PC-9 (cell line): ENCODE measurements at regions not wholly inside any gene's neighbourhood (a gene's known extent, or its start where the extent isn't known, plus 50 kb on each side); places are given as distances from the start of the nearest gene placed in this dataset.

ENCODE experiments used
- BruUV-seq: library from RNA; stranded (reverse); fragments of 400-500 nt; replicated peaks from 2 replicates; lab custom pipeline; 2021; lab: Mats Ljungman, UMichigan
- CTCF ChIA-PET: fragments of 300-600 bp; sonication (Branson Sonifier 250); formaldehyde crosslinking; loops from one replicate; lab custom pipeline; 2022; ENCODE audit warnings: antibody characterized with exemption; lab: Charles Lee
- POLR2A ChIA-PET: fragments of 300-600 bp; sonication (Branson Sonifier 250); formaldehyde crosslinking; loops from one replicate; lab custom pipeline; 2022; ENCODE audit warnings: antibody characterized with exemption; ENCODE audit not compliant: unreplicated experiment; lab: Charles Lee
- DNase-seq, 2 experiments: peaks; one replicate each; pipeline versions ENCODE4 v3.0.0 to v3.0.0-alpha.2; 2015 to 2022; ENCODE audit warnings: mixed read lengths in 1 of 2
- H2AFZ ChIP-seq: fragments of 200-600 bp; sonication (generic); 2 replicates; pipeline ENCODE4 v1.8.1; 2017; ENCODE audit warnings: antibody characterized with exemption
- H3F3A ChIP-seq: fragments of 200-600 bp; sonication (generic); 2 replicates; pipeline ENCODE4 v1.8.1; 2017; ENCODE audit warnings: antibody characterized with exemption, mild to moderate bottlenecking, low read depth; ENCODE audit not compliant: insufficient read depth
- H3K27ac ChIP-seq: fragments of 200-600 bp; sonication (generic); 2 replicates; pipeline ENCODE4 v1.6.1; 2016; ENCODE audit warnings: mixed run types
- H3K27me3 ChIP-seq: fragments of 200-600 bp; sonication (generic); 2 replicates; pipeline ENCODE4 v1.6.1; 2016; ENCODE audit warnings: low read depth, mixed run types; ENCODE audit not compliant: insufficient read depth
- H3K36me3 ChIP-seq: fragments of 200-600 bp; sonication (generic); 2 replicates; pipeline ENCODE4 v1.6.1; 2016; ENCODE audit warnings: low read depth, mixed run types
- H3K4me1 ChIP-seq: fragments of 200-600 bp; sonication (generic); replicated peaks from 2 replicates; pipeline ENCODE4 v1.6.1; 2016; ENCODE audit warnings: mixed run types; ENCODE audit not compliant: insufficient read depth
- H3K4me2 ChIP-seq: fragments of 200-600 bp; sonication (generic); 2 replicates; pipeline ENCODE4 v1.6.1; 2017; ENCODE audit warnings: mixed run types
- H3K4me3 ChIP-seq: fragments of 200-600 bp; sonication (generic); 2 replicates; pipeline ENCODE4 v1.6.1; 2016; ENCODE audit warnings: mixed run types
- H3K79me2 ChIP-seq: fragments of 200-600 bp; sonication (generic); 2 replicates; pipeline ENCODE4 v1.6.1; 2017; ENCODE audit warnings: low read depth, mixed run types
- H3K9me2 ChIP-seq: fragments of 200-600 bp; sonication (generic); 2 replicates; pipeline ENCODE4 v1.8.1; 2017; ENCODE audit warnings: mild to moderate bottlenecking; ENCODE audit not compliant: insufficient read depth
- H3K9me3 ChIP-seq: fragments of 200-600 bp; sonication (generic); 2 replicates; pipeline ENCODE4 v1.8.1; 2016; ENCODE audit warnings: low read depth; ENCODE audit not compliant: insufficient read depth
- H4K20me1 ChIP-seq: fragments of 200-600 bp; sonication (generic); 2 replicates; pipeline ENCODE4 v1.8.1; 2017; ENCODE audit not compliant: insufficient read depth
- EZH2 ChIP-seq: fragments of 200-600 bp; sonication (generic); IDR thresholded peaks from 2 replicates; pipeline ENCODE4 v1.8.0; 2017; ENCODE audit warnings: antibody characterized with exemption, low read depth
- intact Hi-C: fragments of 100-400 bp; cut with micrococcal nuclease; formaldehyde crosslinking; loops from one replicate; pipeline ENCODE4 v1.10.0; 2022; ENCODE audit not compliant: unreplicated experiment
- TF ChIP-seq, protein P1 (sequence below): fragments of 200-600 bp; sonication (generic); conservative IDR thresholded peaks from 2 replicates; pipeline ENCODE4 v1.6.1; 2017; ENCODE audit warnings: mixed run types, antibody characterized with exemption, mild to moderate bottlenecking, moderate library complexity

DNA sequence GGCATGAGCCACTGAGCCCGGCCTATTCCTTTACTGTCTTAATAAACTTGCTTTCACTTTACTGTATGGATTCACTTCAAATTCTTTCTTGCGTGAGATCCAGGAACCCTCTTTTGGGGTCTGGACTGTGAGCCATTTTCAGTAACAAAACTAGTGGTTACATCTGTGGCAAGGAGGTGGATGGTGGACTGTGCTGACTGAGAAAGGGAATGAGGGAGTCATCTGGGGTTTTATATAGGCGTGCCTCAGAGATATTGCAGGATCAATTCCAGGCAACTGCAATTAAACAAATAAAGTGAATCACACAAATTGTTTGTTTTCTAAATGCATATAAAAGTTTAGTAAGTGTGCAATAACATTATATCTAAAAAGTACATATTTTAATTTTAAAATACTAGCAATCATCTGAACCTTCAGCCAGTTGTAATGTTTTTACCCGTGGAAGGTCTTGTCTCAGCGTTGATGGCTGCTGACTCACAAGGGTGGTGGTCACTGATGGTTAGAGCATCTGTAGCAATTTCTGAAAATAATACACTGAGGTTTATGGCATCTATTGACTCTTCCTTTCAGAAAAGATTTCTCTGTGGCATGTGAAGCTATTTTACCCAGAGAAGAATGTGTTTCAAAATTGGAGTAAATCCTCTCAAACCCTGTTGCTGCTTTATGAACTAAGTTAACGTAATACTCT, 111.4 kb upstream of the FKBP1C start:
- ChIA-PET CTCF (no interaction called here), POLR2A (no interaction called here)
- H3K4me2 ChIP-seq: no peak overlapping the region
- no peaks in the 10 kb centered on the region for H4K20me1 ChIP-seq
- H3F3A ChIP-seq: no peaks in the 10 kb centered on the region
- intact Hi-C loops: no loop called here
- no peaks in the 10 kb centered on the region for H3K9me3 ChIP-seq
- DNase-seq: no peak
- no peaks in the 10 kb centered on the region for H3K4me1 ChIP-seq
- no peaks in the 10 kb centered on the region for H3K79me2 ChIP-seq
- no peak overlapping the region for H3K27ac ChIP-seq
- H3K27me3 ChIP-seq: no peaks in the 10 kb centered on the region
- no peak overlapping the region for H3K4me3 ChIP-seq
- no TSS peak for BruUV-seq
- TF ChIP-seq, protein P1, sequence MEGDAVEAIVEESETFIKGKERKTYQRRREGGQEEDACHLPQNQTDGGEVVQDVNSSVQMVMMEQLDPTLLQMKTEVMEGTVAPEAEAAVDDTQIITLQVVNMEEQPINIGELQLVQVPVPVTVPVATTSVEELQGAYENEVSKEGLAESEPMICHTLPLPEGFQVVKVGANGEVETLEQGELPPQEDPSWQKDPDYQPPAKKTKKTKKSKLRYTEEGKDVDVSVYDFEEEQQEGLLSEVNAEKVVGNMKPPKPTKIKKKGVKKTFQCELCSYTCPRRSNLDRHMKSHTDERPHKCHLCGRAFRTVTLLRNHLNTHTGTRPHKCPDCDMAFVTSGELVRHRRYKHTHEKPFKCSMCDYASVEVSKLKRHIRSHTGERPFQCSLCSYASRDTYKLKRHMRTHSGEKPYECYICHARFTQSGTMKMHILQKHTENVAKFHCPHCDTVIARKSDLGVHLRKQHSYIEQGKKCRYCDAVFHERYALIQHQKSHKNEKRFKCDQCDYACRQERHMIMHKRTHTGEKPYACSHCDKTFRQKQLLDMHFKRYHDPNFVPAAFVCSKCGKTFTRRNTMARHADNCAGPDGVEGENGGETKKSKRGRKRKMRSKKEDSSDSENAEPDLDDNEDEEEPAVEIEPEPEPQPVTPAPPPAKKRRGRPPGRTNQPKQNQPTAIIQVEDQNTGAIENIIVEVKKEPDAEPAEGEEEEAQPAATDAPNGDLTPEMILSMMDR: no peak
- TF ChIP-seq EZH2: no peak
- no peaks in the 10 kb centered on the region for H3K36me3 ChIP-seq
- H3K9me2 ChIP-seq: peaks cover under 1% of the 10 kb centered on the region; the same call in 1 of the 2 replicates
- no peak overlapping the region for H2AFZ ChIP-seq

DNA sequence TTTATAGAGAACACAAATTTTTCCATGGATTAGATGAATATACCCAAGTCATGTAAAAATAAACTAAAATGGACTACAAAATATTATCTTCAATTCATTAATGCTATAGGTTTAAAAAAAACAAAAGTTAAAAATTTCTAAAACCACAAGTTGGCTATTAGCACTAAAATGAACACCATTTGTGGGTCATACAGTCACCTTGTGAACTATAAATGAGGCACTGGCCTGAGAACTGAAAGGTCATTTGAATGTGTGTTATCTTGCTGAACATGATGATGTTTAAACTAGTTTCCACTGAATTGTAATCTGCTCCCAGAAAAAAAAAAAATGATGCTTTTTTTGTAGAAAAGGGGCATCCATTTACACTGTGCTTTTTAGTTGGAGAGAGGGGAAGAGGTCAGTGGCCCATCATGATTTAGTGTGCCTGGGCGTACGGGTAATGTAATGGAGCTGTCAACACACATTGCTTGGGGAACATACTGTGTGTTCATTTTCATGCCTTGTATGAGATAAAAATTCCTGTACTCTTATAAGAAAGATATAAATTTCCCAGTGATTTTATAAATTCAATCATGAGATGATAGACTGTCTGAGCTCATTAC, 96.6 kb upstream of the FKBP1C start:
- Histone ChIP-seq H3K36me3 (no peaks in the 10 kb centered on the region), H3K9me3 (no peaks in the 10 kb centered on the region), H3K4me2 (no peak overlapping the region), H4K20me1 (no peaks in the 10 kb centered on the region), H3K9me2 (no peaks in the 10 kb centered on the region), H3K4me1 (no peaks in the 10 kb centered on the region), H3K4me3 (no peak overlapping the region), H3K79me2 (no peaks in the 10 kb centered on the region), H2AFZ (no peak overlapping the region), H3F3A (no peaks in the 10 kb centered on the region), H3K27ac (no peak overlapping the region), H3K27me3 (no peaks in the 10 kb centered on the region)
- TF ChIP-seq, protein P1: no peak
- no peak for TF ChIP-seq EZH2
- DNase-seq: no peak
- ChIA-PET CTCF (no interaction called here), POLR2A (no interaction called here)
- BruUV-seq: no TSS peak
- intact Hi-C loops: no loop called here

DNA sequence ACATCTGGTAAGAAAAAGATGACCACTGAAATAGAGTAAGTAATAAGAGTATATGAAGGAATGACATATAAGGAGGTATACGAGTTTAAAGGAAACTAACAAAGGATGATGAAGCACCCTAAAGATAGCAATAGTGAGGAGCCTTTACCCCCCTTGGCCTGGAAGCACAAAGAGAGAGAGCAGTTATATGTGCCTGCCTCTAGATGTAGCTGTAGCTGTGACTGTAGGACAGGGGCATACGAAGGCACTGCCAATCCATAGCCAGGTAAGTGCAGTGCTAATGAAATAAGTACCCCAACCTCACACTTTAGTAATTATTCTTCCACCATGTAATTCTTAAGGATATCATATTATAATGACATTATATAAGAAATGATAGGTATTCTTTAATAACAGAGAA, 90.1 kb upstream of the FKBP1C start:
- Histone ChIP-seq H3K36me3 (no peaks in the 10 kb centered on the region), H3F3A (no peaks in the 10 kb centered on the region), H3K27me3 (no peaks in the 10 kb centered on the region), H3K4me1 (no peaks in the 10 kb centered on the region), H4K20me1 (no peaks in the 10 kb centered on the region), H3K4me2 (no peak overlapping the region), H3K27ac (no peak overlapping the region), H3K79me2 (no peaks in the 10 kb centered on the region), H3K9me2 (no peaks in the 10 kb centered on the region), H3K4me3 (no peak overlapping the region), H3K9me3 (no peaks in the 10 kb centered on the region), H2AFZ (no peak overlapping the region)
- intact Hi-C loops: no loop called here
- no peak for TF ChIP-seq EZH2
- no TSS peak for BruUV-seq
- DNase-seq: no peak
- ChIA-PET CTCF (no interaction called here), POLR2A (no interaction called here)
